ENCODE measurements at regions not wholly inside any gene's neighbourhood (a gene's known extent, or its start where the extent isn't known, plus 50 kb on each side); places are given as distances from the start of the nearest gene placed in this dataset.

DNA sequence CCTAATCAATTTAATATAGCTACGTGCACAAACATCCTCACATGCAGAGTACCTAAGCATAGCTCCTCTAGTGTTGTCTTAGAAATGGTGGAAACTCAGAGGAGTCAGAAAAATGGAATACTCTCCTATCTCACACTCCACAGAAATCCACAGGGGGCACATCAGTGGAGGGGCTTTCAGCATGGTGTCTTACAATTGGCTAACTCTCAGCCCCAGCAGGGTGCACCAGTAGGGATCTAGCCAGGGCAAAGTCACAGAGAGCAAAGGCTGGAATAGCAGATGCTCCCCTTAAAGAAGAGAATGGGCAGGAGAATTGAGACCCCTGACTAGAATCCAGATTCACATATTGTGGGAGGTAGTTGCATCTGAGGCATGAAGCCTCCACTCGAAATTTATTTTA is 135.7 kb downstream of the MAIP1 start:
- no peak overlapping the region for H3K27ac Mint-ChIP-seq
- H3K4me2 ChIP-seq = 0 out of 2 replicates have a peak overlapping the region, but pooled peaks have one; percentile 28
- no peak overlapping the region for H3K4me3 ChIP-seq
- H3K79me2 ChIP-seq (replicated peaks; ENCODE audit: insufficient read depth) = no peaks in the 10 kb centered on the region
- H3K27me3 ChIP-seq (ENCODE audit: insufficient read depth) = no peaks in the 10 kb centered on the region
- H3K4me3 Mint-ChIP-seq = no peak overlapping the region
- no peaks in the 10 kb centered on the region for H3K36me3 ChIP-seq (ENCODE audit: insufficient read depth)
- H3F3A ChIP-seq (replicated peaks; ENCODE audit: low read depth) = no peaks in the 10 kb centered on the region
- H3K4me1 ChIP-seq (ENCODE audit: insufficient read depth) = peaks cover 30% of the 10 kb centered on the region
- H3K27me3 Mint-ChIP-seq (ENCODE audit: insufficient read depth, low read depth, poor library complexity) = peaks cover 4% of the 10 kb centered on the region
- no peaks in the 10 kb centered on the region for H3K36me3 Mint-ChIP-seq (ENCODE audit: low read depth)
- no peaks in the 10 kb centered on the region for H4K20me1 ChIP-seq (replicated peaks; ENCODE audit: insufficient read depth)
- H3K4me1 Mint-ChIP-seq = peaks cover 38% of the 10 kb centered on the region
- H3K9me2 ChIP-seq (ENCODE audit: insufficient read depth) = no peaks in the 10 kb centered on the region
- no peak overlapping the region for H3K27ac ChIP-seq (ENCODE audit: low read depth)
- H3K9me3 Mint-ChIP-seq = no peaks in the 10 kb centered on the region
- DNase-seq (ENCODE audit: low spot score) (no peak), ATAC-seq (peak; percentile 78)
- TF ChIP-seq, protein P1, sequence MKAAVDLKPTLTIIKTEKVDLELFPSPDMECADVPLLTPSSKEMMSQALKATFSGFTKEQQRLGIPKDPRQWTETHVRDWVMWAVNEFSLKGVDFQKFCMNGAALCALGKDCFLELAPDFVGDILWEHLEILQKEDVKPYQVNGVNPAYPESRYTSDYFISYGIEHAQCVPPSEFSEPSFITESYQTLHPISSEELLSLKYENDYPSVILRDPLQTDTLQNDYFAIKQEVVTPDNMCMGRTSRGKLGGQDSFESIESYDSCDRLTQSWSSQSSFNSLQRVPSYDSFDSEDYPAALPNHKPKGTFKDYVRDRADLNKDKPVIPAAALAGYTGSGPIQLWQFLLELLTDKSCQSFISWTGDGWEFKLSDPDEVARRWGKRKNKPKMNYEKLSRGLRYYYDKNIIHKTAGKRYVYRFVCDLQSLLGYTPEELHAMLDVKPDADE (IDR thresholded peaks at IDR 0.05) = no peak
- TF ChIP-seq POLR2AphosphoS5 (IDR thresholded peaks at IDR 0.05; ENCODE audit: low read depth) (no peak), ZNF331 (CRISPR knock-in tag; IDR thresholded peaks at IDR 0.05; ENCODE audit: low read depth) (no peak), EZH2phosphoT487 (IDR thresholded peaks at IDR 0.05; ENCODE audit: unreplicated experiment) (no peak), CREB1 (CRISPR knock-in tag; IDR thresholded peaks at IDR 0.05; ENCODE audit: low read depth) (no peak), EZH2 (IDR thresholded peaks at IDR 0.05; ENCODE audit: low read depth, unreplicated experiment) (no peak)
- TF ChIP-seq, protein P2, sequence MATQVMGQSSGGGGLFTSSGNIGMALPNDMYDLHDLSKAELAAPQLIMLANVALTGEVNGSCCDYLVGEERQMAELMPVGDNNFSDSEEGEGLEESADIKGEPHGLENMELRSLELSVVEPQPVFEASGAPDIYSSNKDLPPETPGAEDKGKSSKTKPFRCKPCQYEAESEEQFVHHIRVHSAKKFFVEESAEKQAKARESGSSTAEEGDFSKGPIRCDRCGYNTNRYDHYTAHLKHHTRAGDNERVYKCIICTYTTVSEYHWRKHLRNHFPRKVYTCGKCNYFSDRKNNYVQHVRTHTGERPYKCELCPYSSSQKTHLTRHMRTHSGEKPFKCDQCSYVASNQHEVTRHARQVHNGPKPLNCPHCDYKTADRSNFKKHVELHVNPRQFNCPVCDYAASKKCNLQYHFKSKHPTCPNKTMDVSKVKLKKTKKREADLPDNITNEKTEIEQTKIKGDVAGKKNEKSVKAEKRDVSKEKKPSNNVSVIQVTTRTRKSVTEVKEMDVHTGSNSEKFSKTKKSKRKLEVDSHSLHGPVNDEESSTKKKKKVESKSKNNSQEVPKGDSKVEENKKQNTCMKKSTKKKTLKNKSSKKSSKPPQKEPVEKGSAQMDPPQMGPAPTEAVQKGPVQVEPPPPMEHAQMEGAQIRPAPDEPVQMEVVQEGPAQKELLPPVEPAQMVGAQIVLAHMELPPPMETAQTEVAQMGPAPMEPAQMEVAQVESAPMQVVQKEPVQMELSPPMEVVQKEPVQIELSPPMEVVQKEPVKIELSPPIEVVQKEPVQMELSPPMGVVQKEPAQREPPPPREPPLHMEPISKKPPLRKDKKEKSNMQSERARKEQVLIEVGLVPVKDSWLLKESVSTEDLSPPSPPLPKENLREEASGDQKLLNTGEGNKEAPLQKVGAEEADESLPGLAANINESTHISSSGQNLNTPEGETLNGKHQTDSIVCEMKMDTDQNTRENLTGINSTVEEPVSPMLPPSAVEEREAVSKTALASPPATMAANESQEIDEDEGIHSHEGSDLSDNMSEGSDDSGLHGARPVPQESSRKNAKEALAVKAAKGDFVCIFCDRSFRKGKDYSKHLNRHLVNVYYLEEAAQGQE (IDR thresholded peaks at IDR 0.05; ENCODE audit: unreplicated experiment) = no peak
- TF ChIP-seq, protein P3, sequence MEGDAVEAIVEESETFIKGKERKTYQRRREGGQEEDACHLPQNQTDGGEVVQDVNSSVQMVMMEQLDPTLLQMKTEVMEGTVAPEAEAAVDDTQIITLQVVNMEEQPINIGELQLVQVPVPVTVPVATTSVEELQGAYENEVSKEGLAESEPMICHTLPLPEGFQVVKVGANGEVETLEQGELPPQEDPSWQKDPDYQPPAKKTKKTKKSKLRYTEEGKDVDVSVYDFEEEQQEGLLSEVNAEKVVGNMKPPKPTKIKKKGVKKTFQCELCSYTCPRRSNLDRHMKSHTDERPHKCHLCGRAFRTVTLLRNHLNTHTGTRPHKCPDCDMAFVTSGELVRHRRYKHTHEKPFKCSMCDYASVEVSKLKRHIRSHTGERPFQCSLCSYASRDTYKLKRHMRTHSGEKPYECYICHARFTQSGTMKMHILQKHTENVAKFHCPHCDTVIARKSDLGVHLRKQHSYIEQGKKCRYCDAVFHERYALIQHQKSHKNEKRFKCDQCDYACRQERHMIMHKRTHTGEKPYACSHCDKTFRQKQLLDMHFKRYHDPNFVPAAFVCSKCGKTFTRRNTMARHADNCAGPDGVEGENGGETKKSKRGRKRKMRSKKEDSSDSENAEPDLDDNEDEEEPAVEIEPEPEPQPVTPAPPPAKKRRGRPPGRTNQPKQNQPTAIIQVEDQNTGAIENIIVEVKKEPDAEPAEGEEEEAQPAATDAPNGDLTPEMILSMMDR (conservative IDR thresholded peaks at IDR 0.05; ENCODE audit: low read depth in 2 of 2) = no peak
- no peak overlapping the region for H2AFZ ChIP-seq

DNA sequence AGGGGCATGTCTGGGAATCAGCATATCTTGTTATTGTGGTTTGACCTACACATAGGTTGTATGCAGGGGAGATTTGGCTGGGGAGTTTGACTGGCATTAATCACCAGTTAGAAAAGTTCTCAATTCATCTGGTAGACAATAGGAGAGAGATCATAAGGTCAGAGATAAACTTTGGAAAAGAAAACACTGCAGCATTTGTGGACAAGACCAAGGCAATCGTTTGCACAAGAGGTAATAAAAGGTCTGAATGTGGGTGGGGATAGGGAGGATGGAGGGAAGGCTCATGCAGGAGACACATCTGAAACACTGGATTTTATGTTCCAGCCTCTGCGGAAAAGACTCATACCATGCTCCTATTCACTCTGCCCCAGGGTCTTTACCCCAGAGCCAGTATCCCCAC is 136.9 kb downstream of the MAIP1 start:
- H3K4me2 ChIP-seq = no peak overlapping the region
- Mint-ChIP-seq H3K4me1 (peaks cover 35% of the 10 kb centered on the region), H3K27me3 (ENCODE audit: insufficient read depth, low read depth, poor library complexity) (peaks cover 4% of the 10 kb centered on the region), H3K36me3 (ENCODE audit: low read depth) (no peaks in the 10 kb centered on the region), H3K9me3 (no peaks in the 10 kb centered on the region), H3K27ac (no peak overlapping the region), H3K4me3 (no peak overlapping the region)
- no peak for DNase-seq (ENCODE audit: low spot score)
- H3K4me1 ChIP-seq (ENCODE audit: insufficient read depth) = peaks cover 30% of the 10 kb centered on the region
- no peaks in the 10 kb centered on the region for H4K20me1 ChIP-seq (replicated peaks; ENCODE audit: insufficient read depth)
- H3K27ac ChIP-seq (ENCODE audit: low read depth) = no peak overlapping the region
- no peaks in the 10 kb centered on the region for H3K79me2 ChIP-seq (replicated peaks; ENCODE audit: insufficient read depth)
- H3K27me3 ChIP-seq (ENCODE audit: insufficient read depth) = no peaks in the 10 kb centered on the region
- H3K4me3 ChIP-seq = no peak overlapping the region
- H2AFZ ChIP-seq = peak overlapping the region; percentile 77
- H3K36me3 ChIP-seq (ENCODE audit: insufficient read depth) = no peaks in the 10 kb centered on the region
- ATAC-seq = no peak
- H3K9me2 ChIP-seq (ENCODE audit: insufficient read depth) = no peaks in the 10 kb centered on the region
- H3F3A ChIP-seq (replicated peaks; ENCODE audit: low read depth) = no peaks in the 10 kb centered on the region
- TF ChIP-seq, protein P4, sequence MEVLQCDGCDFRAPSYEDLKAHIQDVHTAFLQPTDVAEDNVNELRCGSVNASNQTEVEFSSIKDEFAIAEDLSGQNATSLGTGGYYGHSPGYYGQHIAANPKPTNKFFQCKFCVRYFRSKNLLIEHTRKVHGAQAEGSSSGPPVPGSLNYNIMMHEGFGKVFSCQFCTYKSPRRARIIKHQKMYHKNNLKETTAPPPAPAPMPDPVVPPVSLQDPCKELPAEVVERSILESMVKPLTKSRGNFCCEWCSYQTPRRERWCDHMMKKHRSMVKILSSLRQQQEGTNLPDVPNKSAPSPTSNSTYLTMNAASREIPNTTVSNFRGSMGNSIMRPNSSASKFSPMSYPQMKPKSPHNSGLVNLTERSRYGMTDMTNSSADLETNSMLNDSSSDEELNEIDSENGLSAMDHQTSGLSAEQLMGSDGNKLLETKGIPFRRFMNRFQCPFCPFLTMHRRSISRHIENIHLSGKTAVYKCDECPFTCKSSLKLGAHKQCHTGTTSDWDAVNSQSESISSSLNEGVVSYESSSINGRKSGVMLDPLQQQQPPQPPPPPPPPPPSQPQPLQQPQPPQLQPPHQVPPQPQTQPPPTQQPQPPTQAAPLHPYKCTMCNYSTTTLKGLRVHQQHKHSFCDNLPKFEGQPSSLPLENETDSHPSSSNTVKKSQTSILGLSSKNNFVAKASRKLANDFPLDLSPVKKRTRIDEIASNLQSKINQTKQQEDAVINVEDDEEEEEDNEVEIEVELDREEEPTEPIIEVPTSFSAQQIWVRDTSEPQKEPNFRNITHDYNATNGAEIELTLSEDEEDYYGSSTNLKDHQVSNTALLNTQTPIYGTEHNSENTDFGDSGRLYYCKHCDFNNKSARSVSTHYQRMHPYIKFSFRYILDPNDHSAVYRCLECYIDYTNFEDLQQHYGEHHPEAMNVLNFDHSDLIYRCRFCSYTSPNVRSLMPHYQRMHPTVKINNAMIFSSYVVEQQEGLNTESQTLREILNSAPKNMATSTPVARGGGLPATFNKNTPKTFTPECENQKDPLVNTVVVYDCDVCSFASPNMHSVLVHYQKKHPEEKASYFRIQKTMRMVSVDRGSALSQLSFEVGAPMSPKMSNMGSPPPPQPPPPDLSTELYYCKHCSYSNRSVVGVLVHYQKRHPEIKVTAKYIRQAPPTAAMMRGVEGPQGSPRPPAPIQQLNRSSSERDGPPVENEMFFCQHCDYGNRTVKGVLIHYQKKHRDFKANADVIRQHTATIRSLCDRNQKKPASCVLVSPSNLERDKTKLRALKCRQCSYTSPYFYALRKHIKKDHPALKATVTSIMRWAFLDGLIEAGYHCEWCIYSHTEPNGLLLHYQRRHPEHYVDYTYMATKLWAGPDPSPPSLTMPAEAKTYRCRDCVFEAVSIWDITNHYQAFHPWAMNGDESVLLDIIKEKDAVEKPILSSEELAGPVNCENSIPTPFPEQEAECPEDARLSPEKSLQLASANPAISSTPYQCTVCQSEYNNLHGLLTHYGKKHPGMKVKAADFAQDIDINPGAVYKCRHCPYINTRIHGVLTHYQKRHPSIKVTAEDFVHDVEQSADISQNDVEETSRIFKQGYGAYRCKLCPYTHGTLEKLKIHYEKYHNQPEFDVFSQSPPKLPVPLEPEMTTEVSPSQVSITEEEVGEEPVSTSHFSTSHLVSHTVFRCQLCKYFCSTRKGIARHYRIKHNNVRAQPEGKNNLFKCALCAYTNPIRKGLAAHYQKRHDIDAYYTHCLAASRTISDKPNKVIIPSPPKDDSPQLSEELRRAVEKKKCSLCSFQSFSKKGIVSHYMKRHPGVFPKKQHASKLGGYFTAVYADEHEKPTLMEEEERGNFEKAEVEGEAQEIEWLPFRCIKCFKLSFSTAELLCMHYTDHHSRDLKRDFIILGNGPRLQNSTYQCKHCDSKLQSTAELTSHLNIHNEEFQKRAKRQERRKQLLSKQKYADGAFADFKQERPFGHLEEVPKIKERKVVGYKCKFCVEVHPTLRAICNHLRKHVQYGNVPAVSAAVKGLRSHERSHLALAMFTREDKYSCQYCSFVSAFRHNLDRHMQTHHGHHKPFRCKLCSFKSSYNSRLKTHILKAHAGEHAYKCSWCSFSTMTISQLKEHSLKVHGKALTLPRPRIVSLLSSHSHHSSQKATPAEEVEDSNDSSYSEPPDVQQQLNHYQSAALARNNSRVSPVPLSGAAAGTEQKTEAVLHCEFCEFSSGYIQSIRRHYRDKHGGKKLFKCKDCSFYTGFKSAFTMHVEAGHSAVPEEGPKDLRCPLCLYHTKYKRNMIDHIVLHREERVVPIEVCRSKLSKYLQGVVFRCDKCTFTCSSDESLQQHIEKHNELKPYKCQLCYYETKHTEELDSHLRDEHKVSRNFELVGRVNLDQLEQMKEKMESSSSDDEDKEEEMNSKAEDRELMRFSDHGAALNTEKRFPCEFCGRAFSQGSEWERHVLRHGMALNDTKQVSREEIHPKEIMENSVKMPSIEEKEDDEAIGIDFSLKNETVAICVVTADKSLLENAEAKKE (CRISPR knock-in tag; IDR thresholded peaks at IDR 0.05) = no peak

All from GM23338 (cell line).